HAP-1 (cell line): ENCODE measurements at regions not wholly inside any gene's neighbourhood (a gene's known extent, or its start where the extent isn't known, plus 50 kb on each side); places are given as distances from the start of the nearest gene placed in this dataset.
A peak's percentile ranks its signal among the peaks of the same experiment; 100 is the strongest.
"Not testable (repeated sequence)": the region's sequence is repeated elsewhere in the genome, so short reads cannot be mapped to it uniquely, and the experiment has no call there.

ENCODE experiments used
- DNase-seq, 2 experiments: peaks; one replicate each; pipeline ENCODE4 v3.0.0-alpha.2; 2016 to 2020; ENCODE audit warnings: low spot score in 2 of 2
- H3K27me3 ChIP-seq: fragments of 250-450 bp; sonication (Bioruptor Pico); 2 replicates; pipeline ENCODE4 v1.5.1; 2020; ENCODE audit warnings: low read depth, mild to moderate bottlenecking, moderate library complexity
- H3K36me3 ChIP-seq: fragments of 250-450 bp; sonication (Bioruptor Pico); replicated peaks from 2 replicates; pipeline ENCODE4 v1.5.1; 2020; ENCODE audit warnings: mild to moderate bottlenecking
- H3K4me1 ChIP-seq: fragments of 250-450 bp; sonication (Bioruptor Pico); 2 replicates; pipeline ENCODE4 v1.5.1; 2020; ENCODE audit warnings: mild to moderate bottlenecking
- H3K4me3 ChIP-seq: fragments of 250-450 bp; sonication (Bioruptor Pico); 2 replicates; pipeline ENCODE4 v1.5.1; 2020; ENCODE audit warnings: mild to moderate bottlenecking, moderate library complexity
- H3K9me3 ChIP-seq: fragments of 250-450 bp; sonication (Bioruptor Pico); 2 replicates; pipeline ENCODE4 v1.5.1; 2020; ENCODE audit warnings: mild to moderate bottlenecking, moderate library complexity
- in situ Hi-C: fragments of 300-500 bp; cut with MboI; formaldehyde crosslinking; loops from 3 replicates; pipeline ENCODE4 v1.14.3; 2020; ENCODE audit warnings: low sequenced_read_pairs, inconsistent platforms, mixed read lengths

DNA sequence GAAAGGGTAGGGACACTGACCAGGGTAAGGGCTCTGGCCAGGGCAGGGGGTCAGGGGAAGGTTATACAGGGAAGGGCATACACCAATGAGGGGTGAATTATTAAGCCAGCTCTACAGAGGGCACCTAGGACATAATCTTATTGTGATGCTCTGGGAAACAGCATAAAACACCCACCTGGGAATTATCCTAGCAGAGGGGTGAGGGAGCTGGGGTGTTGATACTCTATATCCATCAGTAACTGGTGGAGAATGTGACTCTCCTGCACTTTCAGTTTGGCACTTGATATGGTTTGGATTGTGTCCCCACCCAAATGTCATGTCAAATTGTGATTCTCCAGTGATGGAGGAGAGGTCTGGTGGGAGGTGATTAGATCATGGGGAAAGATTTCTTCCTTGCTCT lies 291.2 kb downstream of the ASMT start:
- H3K4me1 ChIP-seq: no peaks in the 10 kb centered on the region
- no peak for DNase-seq
- H3K4me3 ChIP-seq: no peak overlapping the region
- in situ Hi-C loops: no loop called here
- no peaks in the 10 kb centered on the region for H3K36me3 ChIP-seq
- H3K27me3 ChIP-seq: no peaks in the 10 kb centered on the region
- H3K9me3 ChIP-seq: no peaks in the 10 kb centered on the region

GRCh38 chrX:1908996-1909395 lies 294.1 kb downstream of the ASMT start:
- H3K4me1 ChIP-seq, H3K9me3 ChIP-seq, in situ Hi-C loops, DNase-seq, H3K27me3 ChIP-seq, H3K36me3 ChIP-seq, H3K4me3 ChIP-seq: not testable (repeated sequence)

GRCh38 chrX:1909419-1910206 lies 294.8 kb downstream of the ASMT start:
- Histone ChIP-seq H3K9me3 (no peaks in the 10 kb centered on the region), H3K27me3 (peaks cover 4% of the 10 kb centered on the region; the same call in 1 of the 2 replicates), H3K36me3 (no peaks in the 10 kb centered on the region), H3K4me3 (no peak overlapping the region), H3K4me1 (no peaks in the 10 kb centered on the region)
- in situ Hi-C loops: no loop called here
- DNase-seq: no peak

DNA sequence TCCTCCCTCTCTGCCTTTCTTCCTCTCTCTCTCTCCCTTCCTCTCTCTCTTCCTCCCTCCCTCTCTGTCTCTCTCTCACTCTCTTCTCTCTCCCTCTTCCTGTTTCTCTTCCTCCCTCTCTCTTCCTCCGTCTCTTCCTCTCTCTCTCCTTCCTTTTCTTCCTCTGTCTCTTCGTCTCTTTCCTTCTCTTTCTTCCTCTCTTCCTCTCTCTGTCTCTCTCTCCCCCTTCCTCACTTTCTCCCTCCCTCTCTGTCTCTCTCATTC lies 295.3 kb downstream of the ASMT start:
- H3K27me3 ChIP-seq: peaks cover 4% of the 10 kb centered on the region; the same call in 1 of the 2 replicates
- no peaks in the 10 kb centered on the region for H3K4me1 ChIP-seq
- H3K36me3 ChIP-seq: no peaks in the 10 kb centered on the region
- in situ Hi-C loops: no loop called here
- DNase-seq: no peak
- H3K4me3 ChIP-seq: no peak overlapping the region
- H3K9me3 ChIP-seq: no peaks in the 10 kb centered on the region

DNA sequence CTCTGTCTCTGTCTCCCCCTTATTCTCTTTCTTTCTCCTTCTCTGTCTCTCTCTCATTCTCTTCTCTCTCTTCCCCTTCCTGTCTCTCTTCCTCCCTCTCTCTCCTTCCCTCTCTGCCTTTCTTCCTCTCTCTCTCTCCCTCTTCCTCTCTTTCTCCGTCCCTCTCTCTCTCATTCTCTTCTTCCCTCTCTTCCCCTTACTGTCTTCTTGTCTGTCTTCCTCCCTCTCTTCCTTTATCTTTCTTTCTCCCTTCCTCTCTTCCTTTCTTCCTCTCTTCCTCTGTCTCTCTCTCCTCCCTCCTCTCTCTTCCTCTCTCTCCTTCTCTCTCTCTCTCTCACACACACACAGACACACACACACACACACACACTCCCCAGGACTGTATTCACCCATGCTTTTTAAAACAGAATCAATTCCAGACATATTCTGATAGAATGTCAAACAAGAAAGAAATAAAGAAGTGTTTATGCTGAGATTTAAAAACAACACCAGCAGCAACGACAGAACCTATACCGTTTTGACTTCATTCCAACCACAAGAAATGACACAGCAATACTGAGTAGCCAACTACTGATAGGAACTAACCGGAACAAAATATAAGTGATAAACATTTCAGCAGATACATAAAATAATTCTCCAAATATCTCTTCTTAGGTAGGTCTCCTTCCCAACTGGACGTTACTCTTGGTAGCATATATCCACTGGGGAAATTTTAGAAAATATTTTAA lies 296.7 kb downstream of the ASMT start:
- no peak overlapping the region for H3K4me3 ChIP-seq
- no peak for DNase-seq
- H3K36me3 ChIP-seq: no peaks in the 10 kb centered on the region
- peaks cover 4% of the 10 kb centered on the region; the same call in 1 of the 2 replicates for H3K27me3 ChIP-seq
- no peaks in the 10 kb centered on the region for H3K9me3 ChIP-seq
- in situ Hi-C loops: no loop called here
- no peaks in the 10 kb centered on the region for H3K4me1 ChIP-seq

GRCh38 chrX:1912193-1912592 lies 297.3 kb downstream of the ASMT start:
- H3K4me3 ChIP-seq: no peak overlapping the region
- peaks cover 4% of the 10 kb centered on the region; the same call in 1 of the 2 replicates for H3K27me3 ChIP-seq
- in situ Hi-C loops: no loop called here
- DNase-seq: no peak
- H3K9me3 ChIP-seq: no peaks in the 10 kb centered on the region
- no peaks in the 10 kb centered on the region for H3K4me1 ChIP-seq
- no peaks in the 10 kb centered on the region for H3K36me3 ChIP-seq

DNA sequence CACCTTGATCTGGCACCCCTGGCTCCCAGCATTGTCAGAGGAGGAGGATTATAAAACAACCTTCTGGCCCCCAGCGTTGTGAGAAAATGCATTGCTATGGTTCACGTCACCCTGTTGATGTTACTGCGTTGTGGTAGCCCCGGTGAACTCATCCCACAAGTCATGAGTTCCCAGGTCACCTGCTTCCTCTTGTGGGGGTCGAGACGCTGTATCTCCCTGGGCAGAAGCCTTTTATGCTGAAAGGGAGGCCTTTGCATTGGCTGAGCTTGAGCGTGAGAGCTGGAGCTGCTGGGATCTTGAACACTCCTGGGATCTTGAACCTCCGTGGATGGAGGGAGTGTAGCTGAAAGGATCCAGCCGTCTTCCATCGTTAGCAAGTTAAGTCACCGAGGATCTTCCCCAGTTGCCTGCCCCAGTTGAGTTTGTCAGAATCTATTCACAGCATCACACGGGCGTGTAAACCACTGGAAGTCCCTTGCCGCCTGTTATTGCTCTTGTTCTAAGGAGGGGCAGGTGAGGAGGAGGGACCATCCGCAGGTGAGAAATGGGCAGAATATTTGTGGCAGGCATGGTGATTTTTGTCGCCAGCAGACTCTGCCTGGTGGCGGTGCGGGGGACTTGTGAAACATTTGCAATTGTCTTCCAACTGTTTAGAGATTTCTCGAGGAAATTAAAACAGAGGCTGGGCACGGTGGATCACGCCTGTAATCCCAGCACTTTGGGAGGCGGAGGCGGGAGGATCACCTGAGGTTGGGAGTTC lies 299.9 kb downstream of the ASMT start:
- Histone ChIP-seq H3K4me1 (no peaks in the 10 kb centered on the region), H3K9me3 (no peaks in the 10 kb centered on the region), H3K4me3 (no peak overlapping the region), H3K27me3 (peaks cover 4% of the 10 kb centered on the region; the same call in 1 of the 2 replicates), H3K36me3 (no peaks in the 10 kb centered on the region)
- in situ Hi-C loops: no loop called here
- no peak for DNase-seq

DNA sequence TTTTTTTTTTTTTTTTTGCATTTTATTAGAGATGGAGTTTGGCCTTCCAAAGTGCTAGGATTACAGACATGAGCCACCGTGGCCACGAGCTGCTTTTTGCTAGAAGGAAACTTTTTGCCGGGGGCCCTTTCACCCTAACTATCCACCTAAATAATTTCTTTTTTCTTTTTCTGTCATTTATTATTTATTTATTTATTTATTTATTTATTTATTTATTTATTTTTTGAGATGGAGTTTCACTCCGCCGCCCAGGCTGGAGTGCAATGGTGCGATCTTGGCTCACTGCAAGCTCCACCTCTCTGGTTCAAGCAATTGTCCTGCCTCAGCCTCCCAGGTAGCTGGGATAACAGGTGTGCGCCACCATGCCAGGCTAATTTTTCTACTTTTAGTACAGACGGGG lies 303.9 kb downstream of the ASMT start:
- Histone ChIP-seq H3K27me3 (no peaks in the 10 kb centered on the region), H3K4me1 (no peaks in the 10 kb centered on the region), H3K4me3 (no peak overlapping the region), H3K9me3 (no peaks in the 10 kb centered on the region), H3K36me3 (no peaks in the 10 kb centered on the region)
- no peak for DNase-seq
- in situ Hi-C loops: no loop called here

GRCh38 chrX:1925053-1925481 lies 310.2 kb downstream of the ASMT start:
- H3K36me3 ChIP-seq: no peaks in the 10 kb centered on the region
- in situ Hi-C loops: no loop called here
- H3K4me3 ChIP-seq: no peak overlapping the region
- H3K27me3 ChIP-seq: no peaks in the 10 kb centered on the region
- peaks cover 3% of the 10 kb centered on the region; the same call in 1 of the 2 replicates for H3K4me1 ChIP-seq
- H3K9me3 ChIP-seq: no peaks in the 10 kb centered on the region
- peak; percentile 83 to 88 for DNase-seq

- Histone ChIP-seq H3K27me3 (no peaks in the 10 kb centered on the region), H3K9me3 (no peaks in the 10 kb centered on the region), H3K4me1 (peaks cover 3% of the 10 kb centered on the region; the same call in 1 of the 2 replicates), H3K36me3 (no peaks in the 10 kb centered on the region), H3K4me3 (no peak overlapping the region)
- peak in 1 of 2 experiments; percentile 11 for DNase-seq
- in situ Hi-C loops: no loop called here
Measured at GRCh38 chrX:1928805-1929204, 313.9 kb downstream of the ASMT start.

GRCh38 chrX:1932231-1932630 lies 317.4 kb downstream of the ASMT start:
- Histone ChIP-seq H3K4me1 (no peaks in the 10 kb centered on the region), H3K4me3 (no peak overlapping the region), H3K9me3 (no peaks in the 10 kb centered on the region), H3K36me3 (no peaks in the 10 kb centered on the region), H3K27me3 (no peaks in the 10 kb centered on the region)
- in situ Hi-C loops: no loop called here
- no peak for DNase-seq

DNA sequence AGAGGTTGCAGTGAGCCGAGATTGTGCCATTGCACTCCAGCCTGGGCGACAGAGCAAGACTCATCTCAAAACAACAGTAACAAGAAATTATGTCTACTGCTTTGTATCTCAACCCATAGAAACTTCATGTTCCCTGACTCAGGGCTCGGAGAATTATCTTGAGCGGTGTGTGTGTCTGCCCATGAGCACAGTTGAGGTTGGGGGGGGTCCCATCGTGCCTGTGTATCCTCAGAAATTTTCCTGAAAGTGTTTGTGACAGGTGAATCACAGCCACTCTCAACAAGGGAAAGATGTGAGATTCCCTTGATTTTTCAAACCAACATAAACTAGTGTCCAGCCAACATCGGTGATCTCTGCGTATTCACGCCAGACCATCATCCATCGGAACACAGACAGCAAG lies 319.1 kb downstream of the ASMT start:
- in situ Hi-C loops: no loop called here
- H3K4me3 ChIP-seq: no peak overlapping the region

GRCh38 chrX:1935805-1936204 lies 320.9 kb downstream of the ASMT start:
- Histone ChIP-seq H3K4me3 (no peak overlapping the region), H3K9me3 (no peaks in the 10 kb centered on the region), H3K36me3 (no peaks in the 10 kb centered on the region), H3K27me3 (no peaks in the 10 kb centered on the region), H3K4me1 (no peaks in the 10 kb centered on the region)
- DNase-seq: no peak
- in situ Hi-C loops: no loop called here

More for the DNA sequence above, 319.1 kb downstream of the ASMT start:
- no peak for DNase-seq
- Histone ChIP-seq H3K4me1 (no peaks in the 10 kb centered on the region), H3K36me3 (no peaks in the 10 kb centered on the region), H3K9me3 (no peaks in the 10 kb centered on the region), H3K27me3 (no peaks in the 10 kb centered on the region)

GRCh38 chrX:1938190-1938589 lies 323.3 kb downstream of the ASMT start:
- H3K27me3 ChIP-seq: no peaks in the 10 kb centered on the region
- in situ Hi-C loops: no loop called here
- no peaks in the 10 kb centered on the region for H3K4me1 ChIP-seq
- DNase-seq: no peak
- no peak overlapping the region for H3K4me3 ChIP-seq
- H3K36me3 ChIP-seq: no peaks in the 10 kb centered on the region
- H3K9me3 ChIP-seq: no peaks in the 10 kb centered on the region
